AG04449 (cell line): ENCODE measurements at regions not wholly inside any gene's neighbourhood (a gene's known extent, or its start where the extent isn't known, plus 50 kb on each side); places are given as distances from the start of the nearest gene placed in this dataset.
"Not testable (repeated sequence)": the region's sequence is repeated elsewhere in the genome, so short reads cannot be mapped to it uniquely, and the experiment has no call there.

Experiments used
- CTCF ChIA-PET: fragments of 350-600 bp; formaldehyde crosslinking; extraction: SDS; loops from one replicate; lab custom pipeline; 2021; ENCODE audit warnings: antibody characterized with exemption; lab: Yijun Ruan, JAX
- POLR2A ChIA-PET: fragments of 400-600, 350-600 bp; formaldehyde crosslinking; extraction: SDS; loops from one replicate; lab custom pipeline; 2020; ENCODE audit warnings: antibody characterized with exemption, inconsistent platforms; lab: Yijun Ruan, JAX
- DNase-seq: peaks from one replicate; pipeline ENCODE4 v3.0.0-alpha.2; 2010; ENCODE audit warnings: low read depth, low spot score
- H3K4me3 ChIP-seq: 2 replicates; pipeline ENCODE4 v1.5.1; 2011; ENCODE audit warnings: low read depth, mild to moderate bottlenecking, control low read depth, low read length
- CTCF ChIP-seq: IDR thresholded peaks from one replicate; pipeline ENCODE4 v1.5.1; 2011; ENCODE audit warnings: mild to moderate bottlenecking, moderate library complexity, low read length, control low read depth, inconsistent platforms; ENCODE audit not compliant: insufficient read depth; ENCODE audit errors: missing control alignments

- ChIA-PET CTCF (no interaction called here), POLR2A (no interaction called here)
- H3K4me3 ChIP-seq = no peak overlapping the region
- no peak for DNase-seq
- TF ChIP-seq CTCF = no peak
Observed at GRCh38 chr5:44535621-44536020, 146.4 kb upstream of the FGF10 start.

- no peak for DNase-seq
- no peak for TF ChIP-seq CTCF
- no peak overlapping the region for H3K4me3 ChIP-seq
- CTCF ChIA-PET = interaction anchor here (1.1 kb wide), 1 partner anchor 241 kb away, joined by 3 read pairs; no protein-coding TSS in a partner anchor
- POLR2A ChIA-PET = no interaction called here
Observed at GRCh38 chr5:44532981-44533380, 143.8 kb upstream of the FGF10 start.

- DNase-seq, POLR2A ChIA-PET, CTCF ChIA-PET, H3K4me3 ChIP-seq: not testable (repeated sequence)
Observed at GRCh38 chr5:44531756-44532155, 142.5 kb upstream of the FGF10 start.

GRCh38 chr5:44530783-44531182, 141.6 kb upstream of the FGF10 start:
- POLR2A ChIA-PET, H3K4me3 ChIP-seq, DNase-seq, CTCF ChIA-PET: not testable (repeated sequence)

- ChIA-PET CTCF (no interaction called here), POLR2A (no interaction called here)
- no peak for DNase-seq
Observed at GRCh38 chr5:44511596-44511995, 122.4 kb upstream of the FGF10 start.

GRCh38 chr5:44506561-44506960, 117.3 kb upstream of the FGF10 start:
- DNase-seq = no peak
- no peak for TF ChIP-seq CTCF
- H3K4me3 ChIP-seq = no peak overlapping the region
- CTCF ChIA-PET = no interaction called here
- POLR2A ChIA-PET = no interaction called here

More at GRCh38 chr5:44511596-44511995, 122.4 kb upstream of the FGF10 start:
- no peak for TF ChIP-seq CTCF
- no peak overlapping the region for H3K4me3 ChIP-seq

- POLR2A ChIA-PET = no interaction called here
- no peak for DNase-seq
- CTCF ChIA-PET = no interaction called here
- TF ChIP-seq CTCF = no peak
- no peak overlapping the region for H3K4me3 ChIP-seq
Observed at GRCh38 chr5:44499381-44499780, 110.2 kb upstream of the FGF10 start.

GRCh38 chr5:44497606-44498005, 108.4 kb upstream of the FGF10 start:
- no peak for TF ChIP-seq CTCF
- CTCF ChIA-PET = no interaction called here
- POLR2A ChIA-PET = no interaction called here
- DNase-seq = no peak
- no peak overlapping the region for H3K4me3 ChIP-seq
